ENCODE measurements at regions not wholly inside any gene's neighbourhood (a gene's known extent, or its start where the extent isn't known, plus 50 kb on each side); places are given as distances from the start of the nearest gene placed in this dataset.
A peak's percentile ranks its signal among the peaks of the same experiment; 100 is the strongest.

- TF ChIP-seq CTCF (IDR thresholded peaks at IDR 0.05; ENCODE audit: low read length, missing control alignments), result no peak
- H3K4me3 ChIP-seq (replicated peaks; ENCODE audit: low read depth, low read length), result no peak overlapping the region
- no peak for DNase-seq (ENCODE audit: low read depth)
These were observed 564.3 kb downstream of the SLC4A3 start for GRCh38 chr2:220191737-220192136.

- peak; percentile 13 for DNase-seq (ENCODE audit: low read depth)
- no peak overlapping the region for H3K4me3 ChIP-seq (replicated peaks; ENCODE audit: low read depth, low read length)
- no peak for TF ChIP-seq CTCF (IDR thresholded peaks at IDR 0.05; ENCODE audit: low read length, missing control alignments)
These were observed 565.7 kb downstream of the SLC4A3 start for GRCh38 chr2:220192994-220193753.

GRCh38 chr2:220194630-220195584 lies 567.5 kb downstream of the SLC4A3 start:
- DNase-seq (ENCODE audit: low read depth), result no peak
- TF ChIP-seq CTCF (IDR thresholded peaks at IDR 0.05; ENCODE audit: low read length, missing control alignments), result no peak
- H3K4me3 ChIP-seq (replicated peaks; ENCODE audit: low read depth, low read length), result no peak overlapping the region

- no peak for TF ChIP-seq CTCF (IDR thresholded peaks at IDR 0.05; ENCODE audit: low read length, missing control alignments)
- peak; percentile 73 for DNase-seq (ENCODE audit: low read depth)
- H3K4me3 ChIP-seq (replicated peaks; ENCODE audit: low read depth, low read length), result no peak overlapping the region
These were observed 571.5 kb downstream of the SLC4A3 start for GRCh38 chr2:220198896-220199295.

GRCh38 chr2:220202066-220202465 lies 574.6 kb downstream of the SLC4A3 start:
- DNase-seq (ENCODE audit: low read depth), result no peak
- TF ChIP-seq CTCF (IDR thresholded peaks at IDR 0.05; ENCODE audit: low read length, missing control alignments), result no peak
- no peak overlapping the region for H3K4me3 ChIP-seq (replicated peaks; ENCODE audit: low read depth, low read length)

- TF ChIP-seq CTCF (IDR thresholded peaks at IDR 0.05; ENCODE audit: low read length, missing control alignments), result no peak
These were observed 581.7 kb downstream of the SLC4A3 start for GRCh38 chr2:220209093-220209492.

More at GRCh38 chr2:220209093-220209492, 581.7 kb downstream of the SLC4A3 start:
- no peak overlapping the region for H3K4me3 ChIP-seq (replicated peaks; ENCODE audit: low read depth, low read length)
- DNase-seq (ENCODE audit: low read depth), result no peak
